Caki2 (cell line): ENCODE measurements at regions not wholly inside any gene's neighbourhood (a gene's known extent, or its start where the extent isn't known, plus 50 kb on each side); places are given as distances from the start of the nearest gene placed in this dataset.
"Not testable (repeated sequence)": the region's sequence is repeated elsewhere in the genome, so short reads cannot be mapped to it uniquely, and the experiment has no call there.

ENCODE experiments used
- DNase-seq: peaks from one replicate; pipeline ENCODE4 v3.0.0-alpha.2; 2015; ENCODE audit warnings: low read depth
- in situ Hi-C: cut with HindIII; loops from 2 replicates; pipeline ENCODE4 v1.10.0; 2016; ENCODE audit warnings: low sequenced_read_pairs, low pct_unique_long_range_greater_than_20kb, mixed read lengths

DNA sequence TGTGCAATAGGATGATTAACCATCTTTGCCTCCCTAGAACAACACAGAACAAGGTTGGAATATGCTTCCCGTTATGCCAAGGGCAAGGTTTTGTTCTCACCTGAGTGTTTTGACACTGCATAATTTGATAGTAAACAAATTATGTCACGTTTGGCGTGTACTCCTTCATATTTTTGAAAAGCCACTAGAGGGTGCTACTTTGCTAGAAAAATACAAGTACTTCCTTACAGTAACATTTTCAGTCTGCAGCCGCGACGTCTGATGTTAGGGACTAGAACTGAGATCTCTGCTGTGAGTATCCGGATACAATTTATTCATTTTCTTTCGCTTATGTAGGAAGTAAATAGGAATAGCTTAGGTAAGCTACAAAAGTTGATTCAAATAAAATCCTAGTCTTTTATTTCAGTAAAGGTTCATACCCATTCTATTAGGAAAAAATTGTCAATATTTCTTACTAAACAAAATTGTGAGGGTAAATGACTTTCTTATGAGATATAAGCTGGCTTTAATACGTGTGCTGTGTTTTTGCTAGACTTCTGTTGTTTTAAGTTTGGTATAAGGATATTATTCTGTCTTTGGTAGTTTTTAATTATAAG, 181.1 kb upstream of the WDFY3 start:
- DNase-seq, result peak; percentile 40
- in situ Hi-C loops, result no loop called here

DNA sequence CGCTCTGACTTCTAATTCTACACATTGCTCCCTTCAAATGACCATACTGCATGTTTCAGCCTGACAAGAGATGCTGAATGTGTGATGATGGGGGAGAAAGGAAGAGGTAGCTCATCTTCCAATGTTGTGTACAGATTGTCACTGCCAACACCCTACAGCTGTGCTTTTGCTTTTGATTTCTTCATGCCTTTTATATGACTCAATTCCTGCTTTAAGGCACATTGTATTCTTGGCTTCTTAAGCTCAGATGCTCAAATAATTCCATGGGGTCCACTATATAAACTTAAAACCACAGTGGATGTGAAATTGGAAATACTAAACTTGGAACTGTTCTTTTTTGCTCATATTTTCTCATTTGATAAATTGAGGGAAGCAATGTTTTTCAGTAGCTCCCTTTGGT, 183.2 kb upstream of the WDFY3 start:
- no peak for DNase-seq
- in situ Hi-C loops, result no loop called here

GRCh38 chr4:85151371-85151770, 184.9 kb upstream of the WDFY3 start:
- no peak for DNase-seq
- in situ Hi-C loops, result no loop called here

- DNase-seq, result no peak
- in situ Hi-C loops, result no loop called here
Measured at GRCh38 chr4:85151786-85152185, 185.3 kb upstream of the WDFY3 start.

GRCh38 chr4:85152480-85152879, 186.0 kb upstream of the WDFY3 start:
- DNase-seq, result no peak
- in situ Hi-C loops, result no loop called here

GRCh38 chr4:85153221-85153620, 186.7 kb upstream of the WDFY3 start:
- in situ Hi-C loops, result no loop called here
- DNase-seq, result no peak

GRCh38 chr4:85154591-85154990, 188.1 kb upstream of the WDFY3 start:
- in situ Hi-C loops, result no loop called here
- no peak for DNase-seq

DNA sequence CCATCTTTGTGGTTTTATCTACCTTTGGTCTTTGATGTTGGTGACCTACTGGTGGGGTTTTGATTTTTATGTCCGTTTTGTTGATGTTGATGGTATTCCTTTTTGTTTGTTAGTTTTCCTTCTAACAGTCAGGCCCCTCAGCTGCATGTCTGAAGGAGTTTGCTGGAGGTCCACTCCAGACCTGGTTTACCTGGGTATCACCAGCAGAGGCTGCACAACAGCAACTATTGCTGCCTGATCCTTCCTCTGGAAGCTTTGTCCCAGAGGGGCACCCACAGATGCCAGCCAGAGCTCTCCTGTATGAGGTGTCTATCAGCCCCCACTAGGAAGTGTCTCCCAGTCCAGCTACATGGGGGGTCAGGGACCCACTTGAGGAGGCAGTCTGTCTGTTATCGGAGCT, 199.3 kb upstream of the WDFY3 start:
- in situ Hi-C loops, result no loop called here
- DNase-seq, result no peak

GRCh38 chr4:85166318-85166717, 199.8 kb upstream of the WDFY3 start:
- no peak for DNase-seq
- in situ Hi-C loops, result no loop called here

DNA sequence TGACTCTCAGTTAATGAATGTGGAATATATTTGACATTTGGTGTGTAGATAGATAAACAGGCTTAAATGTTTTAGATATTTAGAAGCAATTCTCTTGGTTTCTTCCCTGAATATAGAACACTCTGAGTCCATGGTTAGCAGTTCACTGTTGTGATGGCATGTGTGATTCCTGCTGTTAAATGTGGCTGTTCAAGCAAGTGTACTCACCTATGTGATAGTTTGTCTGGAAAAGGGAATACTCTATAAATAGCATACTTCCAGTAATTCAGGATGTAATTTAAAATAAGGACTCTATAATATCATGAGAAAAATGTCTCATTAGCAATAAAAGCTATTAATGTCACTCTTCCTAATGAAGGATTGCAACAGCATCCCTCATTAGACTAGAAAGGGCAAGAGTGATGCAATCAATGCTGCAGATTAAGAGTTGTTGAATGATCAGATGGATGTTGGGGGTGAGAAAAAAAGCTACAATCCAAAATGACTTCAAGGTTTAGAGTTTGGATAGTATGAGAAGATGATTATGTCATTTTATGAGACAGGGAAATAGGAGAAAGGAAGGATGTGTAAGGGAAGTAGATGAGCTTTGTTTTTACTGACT, 201.8 kb upstream of the WDFY3 start:
- DNase-seq, result no peak
- in situ Hi-C loops, result no loop called here

GRCh38 chr4:85170241-85170640, 203.8 kb upstream of the WDFY3 start:
- in situ Hi-C loops, result no loop called here
- no peak for DNase-seq

DNA sequence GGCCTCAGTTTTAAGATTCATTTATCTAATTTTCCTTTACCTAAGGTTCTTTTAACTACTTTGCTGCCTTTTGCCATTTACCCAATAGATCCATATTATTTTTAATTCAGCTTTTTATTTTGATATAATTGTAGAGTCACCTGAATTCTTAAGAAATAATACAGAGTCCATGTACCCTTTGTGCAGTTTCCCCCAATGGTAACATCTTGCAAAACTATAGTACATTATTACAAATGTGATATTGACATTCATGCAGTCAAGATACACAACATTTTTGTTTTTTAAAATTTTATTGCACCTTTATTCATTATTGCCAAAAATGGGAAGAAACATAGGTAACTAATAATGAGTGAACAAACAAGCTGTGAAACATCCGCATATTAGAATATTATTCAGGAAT, 208.7 kb upstream of the WDFY3 start:
- in situ Hi-C loops, result no loop called here

DNA sequence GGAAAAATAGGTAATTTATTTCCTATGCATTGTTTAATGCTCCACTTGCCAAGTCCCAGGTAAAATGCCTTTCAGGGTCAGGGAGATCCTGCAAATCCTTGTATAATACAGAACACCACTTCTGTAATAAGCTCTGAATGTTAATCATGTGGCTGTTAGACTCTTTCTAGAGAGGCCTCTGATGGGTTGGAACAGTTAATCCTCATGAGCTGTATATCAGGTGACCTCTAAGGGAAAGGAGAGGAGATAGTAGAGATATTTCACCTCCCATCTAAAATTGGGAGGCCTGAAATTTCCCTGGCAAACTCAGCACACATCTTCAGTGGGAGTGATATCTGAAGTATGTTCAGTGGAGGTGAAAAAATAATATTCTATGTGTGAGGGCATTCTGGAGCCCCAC, 210.6 kb upstream of the WDFY3 start:
- DNase-seq, result no peak
- in situ Hi-C loops, result no loop called here

More for the DNA sequence above, 208.7 kb upstream of the WDFY3 start:
- DNase-seq, result no peak

DNA sequence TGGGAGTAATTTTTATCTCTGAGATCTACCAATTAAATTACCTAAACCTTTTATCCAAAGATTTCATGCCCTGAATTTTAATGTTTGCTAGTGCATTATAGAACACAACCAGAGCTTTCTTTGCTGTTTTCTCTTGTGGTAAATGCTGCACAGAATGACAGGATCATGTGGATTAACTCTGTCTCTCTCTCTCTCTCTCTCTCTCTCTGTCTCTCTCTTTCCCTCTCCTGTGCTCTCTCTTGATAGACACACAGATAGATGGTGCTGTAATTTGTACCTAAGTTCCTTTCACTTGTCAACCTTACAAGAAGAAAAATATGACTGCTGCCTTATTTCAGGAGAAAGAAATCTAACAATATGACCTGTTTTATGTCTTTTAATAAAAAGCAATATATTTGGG, 211.2 kb upstream of the WDFY3 start:
- in situ Hi-C loops, result no loop called here
- DNase-seq, result no peak

DNA sequence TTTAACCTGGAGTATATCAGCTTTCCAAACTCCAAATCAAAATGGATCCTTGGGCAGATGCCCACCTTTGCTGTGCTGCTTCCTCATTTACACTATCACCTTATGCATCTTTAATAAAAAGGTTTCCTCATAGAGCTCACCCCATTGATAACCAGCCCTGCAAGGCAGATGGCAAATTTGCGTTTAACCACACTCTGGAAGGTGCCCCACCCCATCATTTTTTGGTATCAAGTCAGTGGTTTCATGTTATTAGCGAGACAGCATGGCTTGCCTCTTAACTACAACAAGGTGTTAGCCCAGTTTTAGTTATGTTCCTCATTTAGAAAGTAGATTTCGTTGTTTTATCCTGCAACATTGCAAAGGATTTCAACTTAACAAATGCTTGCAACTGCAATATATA, 214.0 kb upstream of the WDFY3 start:
- DNase-seq, result no peak
- in situ Hi-C loops, result no loop called here

DNA sequence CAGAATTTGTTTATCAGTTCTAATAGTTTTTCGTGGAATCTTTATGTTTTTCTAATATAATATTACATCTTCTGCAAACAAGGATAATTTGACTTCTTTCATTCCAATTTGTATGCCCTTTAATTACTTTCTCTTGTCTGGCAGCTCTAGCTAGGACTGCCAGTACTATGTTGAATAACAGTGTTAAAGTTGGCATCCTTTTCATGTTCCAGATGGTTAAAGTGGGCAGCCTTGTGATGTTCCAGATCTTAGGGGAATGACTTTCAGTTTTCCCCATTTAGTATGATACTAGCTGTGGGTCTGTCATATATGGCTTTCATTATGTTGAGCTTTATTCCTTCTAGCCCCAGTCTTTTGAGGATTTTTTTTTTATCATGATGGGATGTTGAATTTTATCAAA, 220.6 kb upstream of the WDFY3 start:
- no peak for DNase-seq
- in situ Hi-C loops, result no loop called here

GRCh38 chr4:85196015-85196414, 229.5 kb upstream of the WDFY3 start:
- in situ Hi-C loops, result not testable (repeated sequence)
- DNase-seq, result peak; percentile 89

DNA sequence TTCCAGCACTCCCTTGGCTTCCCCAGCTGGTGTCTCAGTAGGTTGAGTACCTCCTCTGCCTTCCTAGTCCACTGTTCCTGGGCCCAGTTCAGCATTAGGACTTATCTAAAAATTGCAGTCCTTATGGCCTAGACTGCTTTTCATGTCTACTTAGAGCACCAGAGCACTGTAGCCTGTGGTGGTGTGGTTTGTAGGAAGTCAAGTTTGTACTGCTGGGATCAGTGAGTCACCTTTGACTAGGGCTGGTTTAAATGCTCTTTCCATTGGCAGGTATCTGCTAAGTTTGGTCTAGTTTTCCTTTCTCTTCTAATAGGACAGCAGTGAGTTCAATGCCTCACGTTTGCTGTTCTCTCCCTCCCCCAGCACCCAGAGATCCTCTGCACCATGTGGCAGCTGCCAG, 233.6 kb upstream of the WDFY3 start:
- in situ Hi-C loops, result no loop called here
- no peak for DNase-seq

- DNase-seq, result no peak
- in situ Hi-C loops, result no loop called here
Measured at GRCh38 chr4:85209161-85209560, 242.7 kb upstream of the WDFY3 start.

GRCh38 chr4:85210353-85210752, 243.9 kb upstream of the WDFY3 start:
- in situ Hi-C loops, result no loop called here
- peak; percentile 11 for DNase-seq
